Stimulated activated CD4-positive, alpha-beta T cell treated with anti-CD3 and anti-CD28 coated beads, Interleukin-4, amount 100 ng/mL, for 1 hour (primary cell): ENCODE measurements at regions not wholly inside any gene's neighbourhood (a gene's known extent, or its start where the extent isn't known, plus 50 kb on each side); places are given as distances from the start of the nearest gene placed in this dataset.

Experiments used
- DNase-seq: peaks from one replicate; pipeline ENCODE4 v3.0.0-alpha.2; 2020

DNA sequence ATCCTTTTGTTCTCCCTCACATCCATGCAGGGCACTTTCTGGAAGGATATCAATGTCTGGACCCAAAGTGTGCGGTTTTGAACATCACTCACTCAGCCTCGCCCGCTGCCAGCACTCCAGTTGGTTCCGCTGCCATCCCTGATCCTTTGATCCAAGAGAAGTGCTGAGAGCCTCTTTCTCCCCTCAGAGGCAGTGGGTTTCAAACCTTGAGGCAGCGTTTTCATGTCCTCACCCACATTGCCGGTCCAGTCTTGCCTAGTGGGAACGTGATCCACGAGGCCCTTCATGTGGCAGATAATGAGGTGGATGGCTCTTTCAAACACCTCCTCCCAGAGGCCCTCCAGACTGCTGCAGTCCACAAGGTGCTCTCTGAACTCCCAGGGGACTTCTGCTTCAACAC is 122.2 kb downstream of the ACTL8 start:
- no peak for DNase-seq

DNA sequence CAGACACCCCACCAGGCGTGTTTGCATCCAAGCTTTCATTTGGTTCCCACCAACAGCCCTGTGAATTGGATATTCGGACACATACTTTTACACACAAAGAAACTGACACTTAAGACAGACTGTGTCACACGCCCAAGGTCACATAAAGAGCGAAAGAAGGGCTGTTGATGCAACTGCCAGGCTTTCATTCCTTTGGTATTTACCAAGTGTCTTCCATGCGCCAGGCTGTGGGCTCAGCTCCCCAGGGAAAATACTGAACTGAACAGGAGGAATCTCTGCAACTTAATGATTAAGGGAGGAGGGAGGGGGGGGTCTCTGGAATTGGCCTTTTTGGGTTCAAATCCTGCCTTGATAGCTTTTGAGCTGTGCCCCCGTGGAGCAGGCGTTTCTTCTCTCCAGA is 122.8 kb downstream of the ACTL8 start:
- no peak for DNase-seq

DNA sequence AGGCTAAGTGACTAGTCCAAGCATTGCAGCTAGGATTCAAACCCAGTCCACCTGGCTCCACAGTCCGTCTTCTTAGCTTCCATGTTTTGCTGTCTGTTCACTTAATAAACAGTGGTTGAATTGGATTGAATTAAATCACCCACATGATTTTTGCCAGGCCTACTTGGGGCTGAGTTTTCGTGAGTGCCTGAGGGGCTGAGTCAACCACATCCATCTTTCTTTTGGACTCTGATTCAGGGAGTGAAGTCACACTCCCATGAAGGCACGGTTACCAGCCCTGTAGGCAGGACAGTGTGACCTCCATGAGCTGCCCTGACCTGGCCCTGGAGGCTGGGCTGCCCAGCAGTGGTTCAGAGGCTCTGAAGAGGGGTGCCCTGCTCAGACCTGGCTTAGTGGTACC is 123.7 kb downstream of the ACTL8 start:
- no peak for DNase-seq

DNA sequence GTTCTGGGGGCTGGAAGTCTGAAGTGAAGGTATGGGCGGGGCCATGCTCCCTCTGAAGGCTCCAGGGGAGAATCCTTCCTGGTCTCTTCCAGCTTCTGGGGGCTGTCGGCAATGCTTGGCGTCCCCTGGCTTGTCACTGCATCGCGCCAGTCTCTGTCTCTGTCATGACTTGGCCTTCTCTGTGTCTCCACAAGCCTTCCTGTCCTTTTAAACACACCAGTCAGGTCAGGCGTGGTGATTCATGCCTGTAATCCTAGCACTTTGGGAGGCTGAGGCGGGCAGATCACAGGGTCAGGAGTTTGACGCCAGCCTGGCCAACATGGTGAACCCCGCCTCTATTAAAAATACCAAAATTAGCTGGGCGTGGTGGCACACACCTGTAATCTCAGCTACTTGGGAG is 125.3 kb downstream of the ACTL8 start:
- no peak for DNase-seq

DNA sequence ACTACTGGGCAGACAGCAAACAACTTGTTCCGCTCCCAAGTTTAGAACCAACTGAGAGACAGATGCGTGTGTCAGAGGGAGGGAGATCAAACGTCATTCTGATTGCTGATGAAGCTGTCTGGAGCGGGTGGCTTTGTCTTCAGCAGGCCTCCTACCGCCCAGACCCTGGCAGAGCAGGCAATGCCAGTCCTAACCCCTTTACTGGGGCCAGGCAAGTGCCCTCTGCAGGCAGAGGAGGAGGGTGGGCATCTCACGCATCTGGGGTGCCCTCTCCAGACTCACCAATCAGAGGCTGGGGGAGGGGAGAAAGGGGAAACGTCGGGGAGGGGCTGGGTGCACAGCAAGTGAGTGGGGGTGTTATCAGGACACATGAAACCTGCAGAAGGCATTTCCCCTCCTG is 126.6 kb downstream of the ACTL8 start:
- no peak for DNase-seq

DNA sequence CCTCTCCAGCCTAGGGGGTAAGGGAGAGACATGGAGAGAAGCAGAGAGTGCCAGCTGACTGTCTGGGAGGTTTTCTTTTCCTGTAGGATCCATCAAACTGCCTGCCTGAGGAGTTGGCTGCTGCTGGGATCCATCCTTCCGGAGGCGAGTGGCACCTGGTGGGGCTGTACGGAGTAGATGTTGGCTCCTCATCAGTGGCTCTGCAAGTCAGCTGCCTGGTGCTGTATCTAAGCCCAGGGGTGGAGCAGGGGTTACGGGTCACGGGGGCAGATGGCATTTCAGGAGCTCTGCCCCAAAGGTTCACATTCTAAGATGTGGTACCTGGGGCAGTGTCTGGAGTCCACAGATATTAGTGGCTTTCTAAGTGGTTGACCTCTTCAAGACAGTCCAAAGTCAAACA is 128.0 kb downstream of the ACTL8 start:
- DNase-seq: no peak

DNA sequence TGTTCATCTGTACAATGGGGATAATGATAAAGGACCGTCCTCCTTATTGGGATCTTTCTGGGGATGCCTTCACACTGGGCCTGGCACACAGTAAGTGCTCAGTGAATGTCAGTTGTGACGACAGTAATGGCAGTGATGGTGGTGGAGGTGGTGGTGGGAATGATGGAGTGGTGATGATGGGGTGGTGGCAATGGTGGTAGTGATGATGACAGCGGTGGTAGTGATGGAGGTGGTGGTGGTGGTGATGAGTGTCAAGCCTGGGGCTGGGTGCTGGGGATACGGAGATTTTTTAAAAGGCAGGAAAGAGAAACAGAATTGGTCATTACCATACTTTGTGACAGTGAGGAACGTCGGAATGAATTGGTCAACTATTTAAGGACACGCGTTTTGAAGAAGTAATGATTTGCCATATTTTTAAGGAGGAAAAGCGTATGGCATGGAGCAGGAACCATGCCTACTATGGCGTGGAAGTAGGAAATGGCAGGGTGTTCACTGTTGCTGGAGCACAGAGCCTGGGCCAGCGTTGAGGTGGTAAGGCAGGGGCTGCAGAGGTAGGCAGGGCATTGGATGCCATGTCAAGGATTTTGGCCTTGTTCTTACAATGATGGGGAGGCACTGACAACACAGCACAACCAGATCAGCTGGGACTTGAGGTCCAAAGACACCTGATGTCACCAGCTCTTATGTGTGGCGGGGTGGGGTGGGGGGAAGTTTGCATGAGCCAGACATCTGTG is 128.7 kb downstream of the ACTL8 start:
- DNase-seq: no peak

DNA sequence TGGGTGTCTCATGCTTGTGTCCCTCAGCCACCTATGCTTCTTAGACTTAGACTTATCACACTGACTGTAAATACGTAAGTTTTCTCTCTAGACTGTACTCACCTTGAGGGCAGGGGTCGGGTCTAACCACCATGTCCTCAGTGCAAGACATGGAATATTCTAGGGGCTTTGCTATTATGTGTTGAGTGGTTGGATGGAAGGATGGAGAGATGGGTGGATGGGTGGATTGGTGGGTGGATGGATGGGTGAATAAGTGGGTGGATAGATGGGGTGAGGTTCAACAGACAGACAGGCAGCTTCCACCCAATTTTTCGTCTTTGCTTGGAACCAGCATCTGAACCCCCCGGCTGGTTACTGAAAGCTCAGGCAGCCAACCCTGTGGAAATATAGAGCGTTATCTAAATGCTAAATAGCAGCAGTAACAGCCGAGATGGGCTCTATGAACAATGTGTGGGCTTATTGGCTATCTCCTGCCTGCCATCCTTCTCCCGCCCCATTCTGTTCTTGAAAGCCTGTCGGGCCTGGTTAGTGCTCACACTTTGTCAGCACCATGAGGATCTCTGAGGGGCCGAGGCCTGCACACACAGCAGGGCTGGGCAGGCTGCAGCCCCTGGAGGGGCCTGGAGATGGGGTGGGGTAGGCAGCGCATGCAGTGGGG is 130.7 kb downstream of the ACTL8 start:
- DNase-seq: no peak

DNA sequence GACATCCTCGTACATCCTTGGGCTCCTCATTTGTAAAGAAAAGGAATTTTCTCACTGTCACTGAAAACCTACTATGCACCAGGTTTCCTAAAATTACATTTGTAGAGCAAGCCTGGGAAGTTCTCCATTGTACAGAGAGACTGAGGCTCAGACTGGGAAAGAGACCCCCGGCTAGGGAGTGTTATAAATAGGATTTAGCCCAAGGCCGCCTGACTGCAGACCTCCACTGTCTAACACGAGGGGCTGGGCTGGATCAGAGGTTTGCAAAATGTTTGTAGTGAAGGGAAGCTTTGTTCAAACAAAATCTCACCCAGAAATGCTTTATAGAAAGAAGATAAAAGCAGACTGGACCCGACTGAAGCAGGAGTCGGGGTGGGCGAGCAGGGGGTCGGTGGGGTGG is 131.3 kb downstream of the ACTL8 start:
- no peak for DNase-seq

DNA sequence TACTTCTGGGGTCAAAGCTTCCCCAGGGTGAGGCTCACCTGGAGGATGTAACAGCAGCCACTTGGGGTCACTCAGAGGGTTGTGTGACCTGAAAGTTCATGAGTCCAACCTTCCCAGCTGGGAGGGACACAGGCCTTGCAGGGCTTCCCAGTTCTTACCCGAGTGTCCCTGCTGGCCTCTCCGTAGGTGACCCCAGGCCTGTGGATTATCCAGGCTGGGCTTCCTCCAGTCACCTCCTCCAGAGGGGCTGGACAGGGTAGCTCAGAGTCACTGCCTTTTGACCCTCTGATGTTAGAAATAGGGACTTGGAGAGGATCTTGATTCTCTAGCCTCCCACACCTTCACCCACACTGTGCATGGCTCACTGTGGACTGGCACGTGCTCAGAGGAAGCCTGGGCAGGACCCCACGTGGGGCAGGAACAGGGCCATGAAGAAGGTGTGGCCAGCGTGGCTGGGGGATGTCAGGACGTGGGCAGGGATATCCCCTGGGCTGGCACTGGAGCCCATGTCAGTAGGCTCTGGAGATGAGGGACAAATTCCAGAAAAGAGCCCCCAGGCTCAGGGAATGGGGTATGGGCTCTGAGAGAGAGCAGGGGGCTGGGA is 131.8 kb downstream of the ACTL8 start:
- no peak for DNase-seq

DNA sequence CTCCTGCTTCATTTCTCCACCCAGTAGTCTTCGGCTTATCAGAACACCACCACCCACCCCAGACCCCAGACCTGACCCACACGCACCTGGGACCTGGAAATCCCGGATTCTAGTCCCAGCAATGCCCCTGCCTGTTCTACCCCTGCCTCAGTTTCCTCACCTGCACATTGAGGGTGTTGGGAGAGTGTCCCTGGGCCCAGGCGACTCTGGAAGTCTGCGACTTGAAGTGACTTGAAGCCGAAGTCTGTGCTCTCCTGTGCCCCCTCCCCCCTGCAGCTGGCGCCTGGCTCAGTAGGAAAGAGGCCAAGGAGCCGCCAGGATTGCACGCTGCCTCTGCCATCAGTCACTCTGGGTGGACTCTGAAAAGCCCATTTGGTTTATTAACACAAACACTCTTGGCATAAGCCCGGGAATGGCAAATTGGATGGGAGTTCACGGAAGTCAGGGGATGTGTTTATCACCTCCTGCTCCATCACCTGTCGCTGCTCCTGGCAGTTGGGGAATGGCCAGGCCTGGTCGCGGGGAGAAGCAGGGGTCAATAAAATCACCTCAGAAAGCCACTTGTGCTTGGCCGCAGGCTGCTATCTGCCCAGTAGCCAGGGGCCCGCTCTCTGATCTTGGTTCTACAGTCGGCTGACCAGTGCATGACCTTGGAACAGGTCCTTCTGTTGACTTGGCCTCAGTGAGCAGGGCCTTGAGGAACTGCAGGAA is 132.7 kb downstream of the ACTL8 start:
- DNase-seq: no peak

DNA sequence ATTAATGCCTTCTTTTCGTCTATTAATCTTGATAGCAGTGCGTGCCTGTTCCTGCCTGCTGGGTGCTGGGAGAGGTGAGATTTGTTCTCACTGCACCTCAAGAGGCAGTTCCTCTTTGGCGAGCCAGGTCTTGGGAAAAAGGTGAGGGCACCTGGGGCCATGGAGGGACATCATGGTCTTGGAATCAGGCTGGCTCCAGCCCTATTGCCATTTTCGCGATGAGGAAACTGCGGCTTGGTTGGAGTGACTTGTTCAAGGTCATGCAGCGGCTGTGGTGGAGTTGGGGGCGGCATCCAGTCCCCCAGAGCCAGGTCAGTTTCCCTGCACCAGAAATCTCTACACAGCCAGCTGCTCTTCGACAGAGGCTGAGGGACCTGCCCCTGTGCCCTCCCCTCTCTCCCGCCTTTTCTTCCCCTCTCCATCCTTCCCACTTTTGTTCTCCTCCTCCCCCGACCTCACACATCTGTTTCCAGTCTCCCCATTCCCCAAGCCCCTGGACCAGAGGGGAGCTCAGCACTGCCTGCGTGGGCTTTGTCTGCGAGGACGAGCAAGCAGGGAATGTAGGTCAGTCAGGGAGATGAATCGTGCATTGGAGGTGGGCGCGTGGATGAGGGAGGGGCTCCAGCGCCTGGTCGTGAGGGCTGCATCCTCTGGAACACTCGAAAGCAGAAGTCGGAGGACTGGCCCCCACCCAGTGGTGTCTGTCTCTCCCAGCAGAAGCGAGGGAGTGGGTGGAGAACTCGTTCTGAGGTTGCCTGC is 135.1 kb downstream of the ACTL8 start:
- DNase-seq: no peak

DNA sequence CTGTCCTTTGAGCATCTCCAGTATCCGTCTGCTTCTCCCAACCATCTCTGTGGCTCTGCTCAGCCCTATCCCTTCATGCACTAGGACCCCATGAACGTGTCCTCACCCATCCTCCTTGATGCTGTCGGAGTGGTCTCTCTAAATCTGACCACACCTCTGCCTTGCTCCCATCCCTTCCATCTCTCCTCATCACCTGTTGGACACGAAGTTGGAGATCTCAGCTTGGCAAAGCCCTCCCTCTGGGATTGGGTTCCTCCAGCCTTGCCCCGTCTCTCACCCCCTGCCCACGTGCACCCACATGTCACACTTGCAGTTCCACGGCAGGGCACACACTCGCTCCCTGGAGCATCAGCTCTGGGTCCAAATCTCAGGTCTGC is 135.7 kb downstream of the ACTL8 start:
- DNase-seq: no peak

DNA sequence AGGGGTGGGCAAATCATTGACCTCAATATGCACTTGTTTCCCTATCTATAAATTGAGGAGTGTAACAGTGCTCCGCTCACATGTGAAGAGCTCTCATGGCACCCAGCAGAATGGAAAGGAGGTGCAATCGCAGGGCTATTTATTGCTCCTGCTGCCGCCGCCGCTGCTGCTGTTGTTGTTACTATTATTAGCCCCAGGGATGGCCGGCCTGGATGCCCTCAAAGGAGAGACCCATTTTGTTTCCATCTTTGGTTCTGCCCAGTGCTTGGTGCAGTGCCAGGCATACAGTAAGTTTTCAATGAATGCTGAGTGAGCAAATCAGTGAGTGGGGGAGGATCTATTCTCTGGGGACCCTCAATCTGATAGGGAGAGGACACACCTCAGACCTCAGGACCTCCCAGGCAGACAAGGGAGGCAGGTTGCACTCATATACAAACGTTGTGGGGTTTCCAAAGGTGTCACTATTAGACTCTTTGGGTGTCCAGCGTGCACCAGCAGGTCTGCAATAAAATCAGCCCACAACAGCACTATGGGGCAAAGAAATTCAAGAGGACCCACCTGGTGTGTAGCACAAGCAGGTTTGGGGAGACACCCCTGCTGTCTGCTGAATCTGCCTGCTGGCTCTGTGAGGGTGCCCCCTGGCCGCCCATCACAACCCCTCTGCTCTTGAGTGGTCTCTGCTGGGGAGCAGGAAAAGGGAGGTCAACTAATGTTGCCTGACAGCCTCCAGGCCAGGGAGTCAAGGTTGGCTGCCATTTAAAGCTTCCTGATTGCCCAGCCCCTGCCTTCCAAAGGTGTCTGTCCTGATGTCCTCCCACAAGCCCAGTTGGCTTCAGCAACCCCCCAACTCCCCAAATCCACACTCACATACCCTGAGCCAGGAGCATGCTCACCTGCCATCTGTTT is 136.3 kb downstream of the ACTL8 start:
- no peak for DNase-seq

DNA sequence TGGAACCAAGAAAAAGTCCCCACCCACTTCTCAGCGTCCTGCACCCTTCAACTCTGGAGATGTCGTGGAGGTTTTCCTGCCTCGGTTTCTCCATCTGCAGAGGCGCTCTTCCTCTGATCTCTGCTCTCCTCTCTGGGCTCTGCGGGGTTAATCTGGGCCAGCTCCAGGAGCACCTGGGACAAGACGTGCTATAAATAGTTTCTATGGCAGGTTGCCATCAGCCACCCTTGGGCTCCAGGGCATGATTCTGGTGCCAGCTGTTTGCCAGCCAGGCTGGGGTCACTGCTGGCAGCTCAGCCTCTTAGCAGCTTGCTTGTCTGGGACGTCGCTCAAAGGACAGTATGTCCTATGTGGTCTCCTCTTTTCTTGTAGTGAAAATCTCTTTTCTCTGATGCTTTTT is 137.1 kb downstream of the ACTL8 start:
- no peak for DNase-seq

DNA sequence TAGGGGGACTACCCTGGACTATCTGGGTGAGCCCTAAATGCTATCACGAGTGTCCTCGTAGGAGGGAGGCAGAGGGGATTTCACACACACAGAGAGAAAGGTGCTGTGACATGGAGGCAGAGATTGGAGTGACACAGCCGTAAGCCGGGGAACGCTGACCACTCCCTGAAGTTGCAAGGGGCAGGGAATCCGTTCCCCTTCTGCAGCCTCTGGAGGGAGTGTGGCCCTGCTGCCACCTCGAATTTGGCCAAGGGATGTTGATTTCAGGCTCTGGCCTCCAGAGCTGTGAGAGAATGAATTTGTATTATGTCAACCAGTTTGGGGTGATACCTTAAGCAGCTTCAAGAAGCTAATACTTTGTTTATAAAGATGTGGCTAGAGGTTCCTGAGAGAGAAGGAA is 137.7 kb downstream of the ACTL8 start:
- DNase-seq: no peak

DNA sequence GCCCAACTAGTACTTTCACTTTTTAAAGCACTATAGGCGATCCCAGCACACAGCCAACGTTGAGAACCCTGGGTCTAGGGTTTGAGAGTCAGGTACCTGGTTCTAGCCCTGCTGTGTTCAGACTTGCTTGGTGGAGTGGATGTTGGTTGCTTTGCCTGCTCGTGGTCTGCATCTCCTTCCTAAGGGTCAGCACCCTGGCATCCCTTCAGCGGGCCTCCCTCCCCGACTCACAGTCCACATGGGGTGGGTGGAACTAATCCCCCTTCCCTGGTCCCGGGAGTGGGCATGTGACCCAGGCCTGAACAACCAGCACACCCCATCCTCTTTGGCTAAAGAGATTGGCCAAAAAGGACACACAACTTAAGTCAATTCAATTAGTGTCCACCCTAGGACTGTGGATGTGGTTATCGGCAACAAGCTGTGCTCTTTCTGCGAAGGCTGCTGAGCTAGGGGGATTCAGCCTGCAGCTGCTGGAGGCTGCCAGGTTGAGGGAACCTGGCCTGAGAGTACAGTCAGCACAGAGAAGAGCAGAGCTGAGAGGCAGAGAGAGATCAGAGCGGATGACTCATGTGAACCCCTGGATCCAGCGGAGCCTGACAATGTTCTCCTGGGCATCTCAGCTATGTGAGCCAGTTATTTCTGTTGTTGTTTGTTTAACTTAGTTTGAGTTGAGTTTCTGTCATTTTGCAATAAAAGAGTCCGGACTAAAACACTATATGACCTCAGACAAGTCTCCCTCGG is 138.9 kb downstream of the ACTL8 start:
- DNase-seq: no peak

DNA sequence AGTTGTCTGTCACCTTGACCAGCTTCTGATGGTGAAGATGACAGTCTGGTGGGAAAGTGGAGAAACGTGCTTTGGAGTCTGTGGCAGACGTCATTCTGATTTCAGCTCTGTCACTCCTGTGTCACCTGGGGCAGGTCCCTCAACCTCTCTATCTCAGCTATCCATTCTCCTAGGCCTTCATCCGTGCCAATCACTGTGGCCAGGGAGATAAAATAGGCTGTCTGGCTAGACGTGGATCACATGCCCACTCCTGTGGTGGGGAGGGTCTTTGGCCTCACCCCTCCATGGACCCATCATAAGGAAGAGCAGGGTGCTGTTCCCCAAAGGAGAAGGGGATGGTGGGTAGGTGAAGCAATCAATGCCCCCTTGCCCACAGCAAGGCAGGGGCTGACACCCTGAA is 140.3 kb downstream of the ACTL8 start:
- no peak for DNase-seq

DNA sequence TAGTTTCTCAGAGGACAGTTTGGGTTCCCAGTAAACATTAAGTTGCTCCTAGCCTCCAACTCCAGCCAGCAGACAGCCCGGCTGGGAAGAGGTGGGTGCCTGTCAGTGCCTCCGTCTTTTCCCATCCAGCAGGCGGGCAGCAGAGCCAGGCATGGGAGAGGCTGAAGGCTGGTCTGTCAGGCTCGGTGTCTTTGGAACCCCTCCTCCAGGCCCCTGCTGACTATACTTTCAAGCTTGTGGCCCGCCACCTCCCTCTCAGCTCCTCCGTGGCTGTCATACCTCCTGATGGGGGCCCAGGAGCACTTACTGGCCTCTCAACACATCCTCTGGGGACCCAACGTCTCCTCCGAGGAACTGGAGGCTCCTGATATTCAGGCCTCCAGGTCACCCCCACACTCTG is 140.9 kb downstream of the ACTL8 start:
- DNase-seq: no peak

DNA sequence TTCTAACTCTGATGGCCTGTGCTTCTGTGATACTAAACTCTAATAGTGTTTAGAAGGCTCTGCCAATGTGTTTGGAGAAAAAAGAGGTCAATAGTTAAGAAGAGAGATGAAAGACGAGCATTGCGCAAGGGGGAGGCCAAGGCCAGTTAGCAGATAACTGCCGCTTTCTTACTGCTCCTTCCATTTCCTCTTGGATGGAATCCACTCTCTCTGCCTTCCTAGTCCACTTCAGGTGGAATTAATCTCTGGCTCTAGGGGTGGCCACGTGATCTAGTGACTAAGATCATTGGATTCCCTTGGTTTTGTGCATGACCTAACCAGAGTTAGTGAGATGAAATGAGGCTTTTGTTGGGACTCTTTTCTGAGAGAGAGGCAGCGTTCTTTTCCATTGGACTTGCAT is 148.3 kb downstream of the ACTL8 start:
- no peak for DNase-seq

DNA sequence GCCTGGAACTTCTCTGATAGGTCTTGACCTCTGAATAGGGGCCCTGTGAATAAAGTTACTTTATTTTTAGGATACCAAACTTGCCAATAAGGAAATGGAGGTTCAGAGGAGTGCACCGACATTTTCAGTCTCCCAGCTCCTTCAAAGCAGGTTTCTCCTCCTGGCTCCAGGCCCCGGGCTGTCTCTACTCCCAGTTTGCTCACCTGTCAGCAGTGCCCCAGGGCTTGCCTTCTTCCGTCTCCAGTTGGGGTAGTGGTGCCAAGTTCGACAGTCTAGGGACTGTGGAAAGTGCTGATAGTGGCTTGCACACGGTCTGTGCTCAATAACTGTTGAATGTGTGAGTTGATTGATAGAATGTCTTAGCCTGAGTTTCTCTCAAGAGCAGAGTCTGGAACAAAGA is 149.2 kb downstream of the ACTL8 start:
- no peak for DNase-seq
